ENCODE measurements at regions not wholly inside any gene's neighbourhood (a gene's known extent, or its start where the extent isn't known, plus 50 kb on each side); places are given as distances from the start of the nearest gene placed in this dataset.

DNA sequence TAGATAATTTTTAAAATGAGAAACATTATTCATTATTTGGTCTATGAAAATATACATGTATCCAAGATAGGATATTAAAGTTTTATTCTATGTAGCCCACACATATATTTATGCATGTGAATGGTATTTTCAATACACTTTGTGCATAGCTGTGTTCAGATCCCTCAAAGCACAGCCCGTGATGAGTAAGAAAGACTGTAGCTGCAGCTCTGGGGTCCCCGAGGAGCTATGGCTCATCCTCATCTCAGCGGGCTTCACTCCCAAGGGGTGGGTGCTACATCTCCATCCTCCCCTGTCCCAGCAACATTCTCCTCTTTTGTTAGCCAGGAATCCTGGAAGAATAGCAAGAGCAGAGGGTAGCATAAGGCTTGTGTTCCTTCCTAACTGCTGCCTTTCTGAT is 130.8 kb downstream of the SAMD5 start:
- Histone ChIP-seq H3K9me3 (no peaks in the 10 kb centered on the region), H3K4me3 (no peak overlapping the region), H3K27ac (no peak overlapping the region), H3K4me1 (no peaks in the 10 kb centered on the region), H3K4me2 (no peak overlapping the region)
- no peak for ATAC-seq
- 61% methylated on average over 2 of the region's 3 CpGs for WGBS (ENCODE audit: missing lambda C conversion rate)
- no peak for DNase-seq (ENCODE audit: low read depth in 1 of 2, low spot score in 1 of 2)
- CTCF ChIA-PET = interaction anchor here (0.6 kb wide), 1 partner anchor 663 kb away, joined by 4 read pairs; no protein-coding TSS in a partner anchor
- POLR2A ChIA-PET = no interaction called here
- FAIRE-seq = no peak
- TF ChIP-seq CEBPB (IDR thresholded peaks at IDR 0.05) (no peak), ZSCAN20 (CRISPR knock-in tag; IDR thresholded peaks at IDR 0.05) (no peak), ESRRA (IDR thresholded peaks at IDR 0.05; ENCODE audit: borderline replicate concordance, low read length) (no peak), TP53 (CRISPR knock-in tag; IDR thresholded peaks at IDR 0.05) (no peak), HEYL (CRISPR knock-in tag; IDR thresholded peaks at IDR 0.05) (no peak), HOXB5 (CRISPR knock-in tag; IDR thresholded peaks at IDR 0.05) (no peak), ZNF302 (CRISPR knock-in tag; IDR thresholded peaks at IDR 0.05) (no peak), RARB (CRISPR knock-in tag; IDR thresholded peaks at IDR 0.05) (no peak)
- TF ChIP-seq, protein P1, sequence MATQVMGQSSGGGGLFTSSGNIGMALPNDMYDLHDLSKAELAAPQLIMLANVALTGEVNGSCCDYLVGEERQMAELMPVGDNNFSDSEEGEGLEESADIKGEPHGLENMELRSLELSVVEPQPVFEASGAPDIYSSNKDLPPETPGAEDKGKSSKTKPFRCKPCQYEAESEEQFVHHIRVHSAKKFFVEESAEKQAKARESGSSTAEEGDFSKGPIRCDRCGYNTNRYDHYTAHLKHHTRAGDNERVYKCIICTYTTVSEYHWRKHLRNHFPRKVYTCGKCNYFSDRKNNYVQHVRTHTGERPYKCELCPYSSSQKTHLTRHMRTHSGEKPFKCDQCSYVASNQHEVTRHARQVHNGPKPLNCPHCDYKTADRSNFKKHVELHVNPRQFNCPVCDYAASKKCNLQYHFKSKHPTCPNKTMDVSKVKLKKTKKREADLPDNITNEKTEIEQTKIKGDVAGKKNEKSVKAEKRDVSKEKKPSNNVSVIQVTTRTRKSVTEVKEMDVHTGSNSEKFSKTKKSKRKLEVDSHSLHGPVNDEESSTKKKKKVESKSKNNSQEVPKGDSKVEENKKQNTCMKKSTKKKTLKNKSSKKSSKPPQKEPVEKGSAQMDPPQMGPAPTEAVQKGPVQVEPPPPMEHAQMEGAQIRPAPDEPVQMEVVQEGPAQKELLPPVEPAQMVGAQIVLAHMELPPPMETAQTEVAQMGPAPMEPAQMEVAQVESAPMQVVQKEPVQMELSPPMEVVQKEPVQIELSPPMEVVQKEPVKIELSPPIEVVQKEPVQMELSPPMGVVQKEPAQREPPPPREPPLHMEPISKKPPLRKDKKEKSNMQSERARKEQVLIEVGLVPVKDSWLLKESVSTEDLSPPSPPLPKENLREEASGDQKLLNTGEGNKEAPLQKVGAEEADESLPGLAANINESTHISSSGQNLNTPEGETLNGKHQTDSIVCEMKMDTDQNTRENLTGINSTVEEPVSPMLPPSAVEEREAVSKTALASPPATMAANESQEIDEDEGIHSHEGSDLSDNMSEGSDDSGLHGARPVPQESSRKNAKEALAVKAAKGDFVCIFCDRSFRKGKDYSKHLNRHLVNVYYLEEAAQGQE (IDR thresholded peaks at IDR 0.05) = no peak
- TF ChIP-seq, protein P2, sequence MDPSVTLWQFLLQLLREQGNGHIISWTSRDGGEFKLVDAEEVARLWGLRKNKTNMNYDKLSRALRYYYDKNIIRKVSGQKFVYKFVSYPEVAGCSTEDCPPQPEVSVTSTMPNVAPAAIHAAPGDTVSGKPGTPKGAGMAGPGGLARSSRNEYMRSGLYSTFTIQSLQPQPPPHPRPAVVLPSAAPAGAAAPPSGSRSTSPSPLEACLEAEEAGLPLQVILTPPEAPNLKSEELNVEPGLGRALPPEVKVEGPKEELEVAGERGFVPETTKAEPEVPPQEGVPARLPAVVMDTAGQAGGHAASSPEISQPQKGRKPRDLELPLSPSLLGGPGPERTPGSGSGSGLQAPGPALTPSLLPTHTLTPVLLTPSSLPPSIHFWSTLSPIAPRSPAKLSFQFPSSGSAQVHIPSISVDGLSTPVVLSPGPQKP (IDR thresholded peaks at IDR 0.05; ENCODE audit: low read depth, low read length) = no peak

DNA sequence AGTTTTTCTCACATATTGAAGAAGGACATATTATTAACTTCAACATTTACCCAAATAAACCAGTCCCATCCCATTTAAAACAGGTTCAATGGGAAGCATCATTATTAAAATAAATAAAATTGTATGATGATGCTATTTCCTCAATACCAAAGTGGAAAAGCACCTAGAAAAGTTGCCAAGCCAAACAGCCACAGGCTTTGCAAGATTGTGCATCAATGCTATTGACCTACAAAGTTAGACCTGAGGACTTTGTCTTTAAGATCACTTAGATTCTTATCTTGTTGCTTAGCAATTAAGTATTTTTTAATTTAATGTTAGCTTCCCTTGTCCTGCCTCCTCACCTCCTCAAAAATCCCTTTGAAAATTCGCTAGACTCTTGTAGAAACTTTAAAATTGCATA is 132.1 kb downstream of the SAMD5 start:
- H3K4me2 ChIP-seq = no peak overlapping the region
- H3K4me1 ChIP-seq = no peaks in the 10 kb centered on the region
- POLR2A ChIA-PET = no interaction called here
- DNase-seq (ENCODE audit: low read depth in 1 of 2, low spot score in 1 of 2) (no peak), FAIRE-seq (no peak), ATAC-seq (no peak)
- CTCF ChIA-PET = no interaction called here
- no peak overlapping the region for H3K27ac ChIP-seq
- no peaks in the 10 kb centered on the region for H3K9me3 ChIP-seq
- WGBS (ENCODE audit: missing lambda C conversion rate) = 0% methylated on average over 1 of the region's 1 CpG
- H3K4me3 ChIP-seq = no peak overlapping the region
- TF ChIP-seq, protein P2 (IDR thresholded peaks at IDR 0.05; ENCODE audit: low read depth, low read length) = no peak
- TF ChIP-seq, protein P3, sequence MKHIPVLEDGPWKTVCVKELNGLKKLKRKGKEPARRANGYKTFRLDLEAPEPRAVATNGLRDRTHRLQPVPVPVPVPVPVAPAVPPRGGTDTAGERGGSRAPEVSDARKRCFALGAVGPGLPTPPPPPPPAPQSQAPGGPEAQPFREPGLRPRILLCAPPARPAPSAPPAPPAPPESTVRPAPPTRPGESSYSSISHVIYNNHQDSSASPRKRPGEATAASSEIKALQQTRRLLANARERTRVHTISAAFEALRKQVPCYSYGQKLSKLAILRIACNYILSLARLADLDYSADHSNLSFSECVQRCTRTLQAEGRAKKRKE (CRISPR knock-in tag; IDR thresholded peaks at IDR 0.05; ENCODE audit: low read depth) = no peak
- TF ChIP-seq FOXS1 (CRISPR knock-in tag; IDR thresholded peaks at IDR 0.05) = no peak
- TF ChIP-seq, protein P1 (IDR thresholded peaks at IDR 0.05) = no peak
- TF ChIP-seq MAFK (IDR thresholded peaks at IDR 0.05; ENCODE audit: partially characterized antibody) = no peak
- TF ChIP-seq SMC3 (IDR thresholded peaks at IDR 0.05) = no peak
- TF ChIP-seq HOXB13 (CRISPR knock-in tag; IDR thresholded peaks at IDR 0.05; ENCODE audit: low read depth) = no peak
- TF ChIP-seq, protein P4, sequence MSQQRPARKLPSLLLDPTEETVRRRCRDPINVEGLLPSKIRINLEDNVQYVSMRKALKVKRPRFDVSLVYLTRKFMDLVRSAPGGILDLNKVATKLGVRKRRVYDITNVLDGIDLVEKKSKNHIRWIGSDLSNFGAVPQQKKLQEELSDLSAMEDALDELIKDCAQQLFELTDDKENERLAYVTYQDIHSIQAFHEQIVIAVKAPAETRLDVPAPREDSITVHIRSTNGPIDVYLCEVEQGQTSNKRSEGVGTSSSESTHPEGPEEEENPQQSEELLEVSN (IDR thresholded peaks at IDR 0.05; ENCODE audit: borderline replicate concordance, low read depth) = no peak
- TF ChIP-seq ESRRA (IDR thresholded peaks at IDR 0.05; ENCODE audit: borderline replicate concordance, low read length) = no peak
- no peak for TF ChIP-seq KDM1A (IDR thresholded peaks at IDR 0.05; ENCODE audit: low read depth)
- no peak for TF ChIP-seq CHD2 (IDR thresholded peaks at IDR 0.05; ENCODE audit: low read length, partially characterized antibody)
- TF ChIP-seq RCOR1 (IDR thresholded peaks at IDR 0.05; ENCODE audit: low read depth, low read length) = no peak
- no peak for TF ChIP-seq POLR2A (IDR thresholded peaks at IDR 0.05; ENCODE audit: low read length)
- no peak for TF ChIP-seq KDM5A (IDR thresholded peaks at IDR 0.05)
- TF ChIP-seq JUNB (IDR thresholded peaks at IDR 0.05) = no peak
- TF ChIP-seq RARB (CRISPR knock-in tag; IDR thresholded peaks at IDR 0.05) = no peak
